Upper lobe of left lung (tissue), 4 donors: ENCODE measurements at regions not wholly inside any gene's neighbourhood (a gene's known extent, or its start where the extent isn't known, plus 50 kb on each side); places are given as distances from the start of the nearest gene placed in this dataset.

Experiments used
- EP300 ChIP-seq, 4 donors: sonication (generic); formaldehyde crosslinking; IDR thresholded peaks; one replicate each; pipeline ENCODE4 v1.5.1; 2017; ENCODE audit warnings: antibody characterized with exemption in 4 of 4, control low read depth in 2 of 4
- POLR2A ChIP-seq, 4 donors: fragments of 450-650 bp; IDR thresholded peaks; one replicate each; pipeline ENCODE4 v1.5.1; 2016 to 2017; ENCODE audit warnings: antibody characterized with exemption in 4 of 4, mild to moderate bottlenecking in 2 of 4
- POLR2AphosphoS5 ChIP-seq, 2 donors: sonication (generic); formaldehyde crosslinking; IDR thresholded peaks; one replicate each; pipeline ENCODE4 v1.5.1; 2017; ENCODE audit warnings: antibody characterized with exemption in 2 of 2
- TF ChIP-seq, protein P1 (sequence below), 6 experiments: fragments of 450-650 bp in 4 of 6; fragments of 200-600 bp in 2 of 6; sonication (generic) in 2 of 6; IDR thresholded peaks; one replicate each; pipeline ENCODE4 v1.5.1; 2016 to 2019; ENCODE audit warnings: antibody characterized with exemption in 6 of 6

DNA sequence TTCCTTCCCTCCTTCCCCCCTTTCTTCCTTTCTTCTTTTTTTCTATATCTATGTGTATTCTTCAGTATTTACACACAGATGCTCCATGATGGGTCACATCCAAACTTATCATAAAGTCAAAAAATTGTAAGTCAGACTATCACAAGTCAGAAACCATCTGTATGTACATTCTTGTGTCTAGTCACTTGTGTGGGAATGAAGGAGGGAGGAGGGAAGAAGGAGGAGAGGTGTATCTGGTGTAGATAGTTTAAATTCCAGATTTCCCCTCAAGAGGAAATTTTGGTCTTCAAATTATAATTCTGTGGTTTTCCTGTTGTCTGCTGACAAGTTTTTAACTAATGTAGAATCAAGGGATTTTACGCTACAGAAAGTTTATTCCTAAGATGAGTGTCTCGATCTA lies 287.2 kb downstream of the ETV1 start:
- TF ChIP-seq POLR2A (IDR thresholded peaks at IDR 0.05) (no peak), POLR2AphosphoS5 (IDR thresholded peaks at IDR 0.05) (no peak), EP300 (IDR thresholded peaks at IDR 0.05) (no peak)
- TF ChIP-seq, protein P1, sequence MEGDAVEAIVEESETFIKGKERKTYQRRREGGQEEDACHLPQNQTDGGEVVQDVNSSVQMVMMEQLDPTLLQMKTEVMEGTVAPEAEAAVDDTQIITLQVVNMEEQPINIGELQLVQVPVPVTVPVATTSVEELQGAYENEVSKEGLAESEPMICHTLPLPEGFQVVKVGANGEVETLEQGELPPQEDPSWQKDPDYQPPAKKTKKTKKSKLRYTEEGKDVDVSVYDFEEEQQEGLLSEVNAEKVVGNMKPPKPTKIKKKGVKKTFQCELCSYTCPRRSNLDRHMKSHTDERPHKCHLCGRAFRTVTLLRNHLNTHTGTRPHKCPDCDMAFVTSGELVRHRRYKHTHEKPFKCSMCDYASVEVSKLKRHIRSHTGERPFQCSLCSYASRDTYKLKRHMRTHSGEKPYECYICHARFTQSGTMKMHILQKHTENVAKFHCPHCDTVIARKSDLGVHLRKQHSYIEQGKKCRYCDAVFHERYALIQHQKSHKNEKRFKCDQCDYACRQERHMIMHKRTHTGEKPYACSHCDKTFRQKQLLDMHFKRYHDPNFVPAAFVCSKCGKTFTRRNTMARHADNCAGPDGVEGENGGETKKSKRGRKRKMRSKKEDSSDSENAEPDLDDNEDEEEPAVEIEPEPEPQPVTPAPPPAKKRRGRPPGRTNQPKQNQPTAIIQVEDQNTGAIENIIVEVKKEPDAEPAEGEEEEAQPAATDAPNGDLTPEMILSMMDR (IDR thresholded peaks at IDR 0.05), result no peak
